Endothelial cell of umbilical vein (primary cell): ENCODE measurements at regions not wholly inside any gene's neighbourhood (a gene's known extent, or its start where the extent isn't known, plus 50 kb on each side); places are given as distances from the start of the nearest gene placed in this dataset.

ENCODE experiments used
- FOS ChIP-seq: IDR thresholded peaks from 2 replicates; pipeline ENCODE4 v1.6.1; 2011; ENCODE audit warnings: mild to moderate bottlenecking, low read length, moderate library complexity, borderline replicate concordance; ENCODE audit not compliant: insufficient read depth
- JUN ChIP-seq: IDR thresholded peaks from 2 replicates; pipeline ENCODE4 v1.6.1; 2011; ENCODE audit warnings: borderline replicate concordance, low read depth; ENCODE audit not compliant: insufficient read length, insufficient read depth
- MYC ChIP-seq: IDR thresholded peaks from one replicate; pipeline ENCODE4 v1.6.1; 2011; ENCODE audit warnings: mild to moderate bottlenecking, low read depth, low read length
- POLR2A ChIP-seq: IDR thresholded peaks from 2 replicates; pipeline ENCODE4 v1.6.1; 2012; ENCODE audit warnings: low read depth, mild to moderate bottlenecking, control low read depth, low read length
- POLR2AphosphoS5 ChIP-seq: IDR thresholded peaks from 2 replicates; pipeline ENCODE4 v1.6.1; 2012; ENCODE audit warnings: low read depth, mild to moderate bottlenecking, control low read depth, low read length, moderate library complexity; ENCODE audit not compliant: insufficient read depth
- TF ChIP-seq, protein P1 (sequence below), 2 donors: IDR thresholded peaks; 1 replicate in 1 of 2; 2 replicates in 1 of 2; pipeline ENCODE4 v1.5.1; 2011; ENCODE audit warnings: low read length in 2 of 2, mild to moderate bottlenecking in 2 of 2, moderate library complexity in 2 of 2, control low read depth in 1 of 2, inconsistent platforms in 1 of 2, low read depth in 1 of 2; ENCODE audit not compliant: insufficient read depth in 1 of 2; ENCODE audit errors: extremely low read depth in 1 of 2

DNA sequence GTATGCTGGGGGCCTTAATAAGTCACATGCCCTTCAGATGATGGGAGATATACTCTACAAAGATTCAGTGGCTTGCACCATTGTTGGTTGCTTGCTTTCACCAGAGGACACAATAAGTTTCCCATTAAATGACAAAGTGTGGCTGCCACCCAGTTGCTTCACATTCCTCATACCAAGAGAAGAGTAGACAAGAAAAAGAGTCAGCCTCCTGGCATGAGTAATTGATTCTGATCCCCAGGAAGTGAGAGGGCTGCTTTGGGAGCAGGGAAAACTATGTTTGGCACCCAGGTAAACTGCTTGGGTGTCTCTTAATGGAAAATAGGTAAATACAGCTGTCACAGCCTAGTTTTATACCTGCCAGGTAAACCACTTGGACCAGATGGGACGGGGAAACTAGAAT, 66.7 kb upstream of the IL6 start:
- TF ChIP-seq, protein P1, sequence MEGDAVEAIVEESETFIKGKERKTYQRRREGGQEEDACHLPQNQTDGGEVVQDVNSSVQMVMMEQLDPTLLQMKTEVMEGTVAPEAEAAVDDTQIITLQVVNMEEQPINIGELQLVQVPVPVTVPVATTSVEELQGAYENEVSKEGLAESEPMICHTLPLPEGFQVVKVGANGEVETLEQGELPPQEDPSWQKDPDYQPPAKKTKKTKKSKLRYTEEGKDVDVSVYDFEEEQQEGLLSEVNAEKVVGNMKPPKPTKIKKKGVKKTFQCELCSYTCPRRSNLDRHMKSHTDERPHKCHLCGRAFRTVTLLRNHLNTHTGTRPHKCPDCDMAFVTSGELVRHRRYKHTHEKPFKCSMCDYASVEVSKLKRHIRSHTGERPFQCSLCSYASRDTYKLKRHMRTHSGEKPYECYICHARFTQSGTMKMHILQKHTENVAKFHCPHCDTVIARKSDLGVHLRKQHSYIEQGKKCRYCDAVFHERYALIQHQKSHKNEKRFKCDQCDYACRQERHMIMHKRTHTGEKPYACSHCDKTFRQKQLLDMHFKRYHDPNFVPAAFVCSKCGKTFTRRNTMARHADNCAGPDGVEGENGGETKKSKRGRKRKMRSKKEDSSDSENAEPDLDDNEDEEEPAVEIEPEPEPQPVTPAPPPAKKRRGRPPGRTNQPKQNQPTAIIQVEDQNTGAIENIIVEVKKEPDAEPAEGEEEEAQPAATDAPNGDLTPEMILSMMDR (IDR thresholded peaks at IDR 0.05; ENCODE audit: extremely low read depth in 1 of 2, insufficient read depth in 1 of 2, low read depth in 1 of 2, low read length in 2 of 2): no peak
- TF ChIP-seq MYC: no peak
- TF ChIP-seq POLR2AphosphoS5: no peak
- no peak for TF ChIP-seq FOS
- TF ChIP-seq JUN: no peak
- TF ChIP-seq POLR2A: no peak
